DOHH2 (cell line): ENCODE measurements at regions not wholly inside any gene's neighbourhood (a gene's known extent, or its start where the extent isn't known, plus 50 kb on each side); places are given as distances from the start of the nearest gene placed in this dataset.

Experiments
- H3F3A ChIP-seq: fragments of 200-600 bp; sonication (generic), shearing (Covaris generic); 2 replicates; pipeline ENCODE4 v1.6.0; 2016; ENCODE audit warnings: antibody characterized with exemption, mild to moderate bottlenecking; ENCODE audit not compliant: control insufficient read depth, insufficient read depth
- H3K27ac ChIP-seq: fragments of 200-600 bp; sonication (generic); 2 replicates; pipeline ENCODE4 v1.5.1; 2014; ENCODE audit warnings: low read depth, mild to moderate bottlenecking, low read length, moderate library complexity
- H3K27me3 ChIP-seq: fragments of 200-600 bp; sonication (generic); 2 replicates; pipeline ENCODE4 v1.6.1; 2014; ENCODE audit warnings: mild to moderate bottlenecking, low read length, mixed read lengths; ENCODE audit not compliant: control insufficient read depth
- H3K36me3 ChIP-seq: fragments of 200-600 bp; sonication (generic); 2 replicates; pipeline ENCODE4 v1.6.1; 2014; ENCODE audit warnings: mild to moderate bottlenecking, low read length, moderate library complexity, mixed read lengths; ENCODE audit not compliant: control insufficient read depth
- H3K4me1 ChIP-seq: fragments of 200-600 bp; sonication (generic); 2 replicates; pipeline ENCODE4 v1.6.1; 2014; ENCODE audit warnings: mild to moderate bottlenecking, low read length, mixed read lengths; ENCODE audit not compliant: control insufficient read depth
- H3K4me2 ChIP-seq: fragments of 200-600 bp; sonication (generic); 2 replicates; pipeline ENCODE4 v1.6.0; 2014; ENCODE audit warnings: mild to moderate bottlenecking, low read length, moderate library complexity
- H3K4me3 ChIP-seq: fragments of 200-600 bp; sonication (generic); 2 replicates; pipeline ENCODE4 v1.5.1; 2014; ENCODE audit warnings: mild to moderate bottlenecking, low read length, mixed read lengths
- H3K79me2 ChIP-seq: fragments of 200-600 bp; sonication (generic); 2 replicates; pipeline ENCODE4 v1.6.1; 2014; ENCODE audit warnings: mild to moderate bottlenecking, low read length, mixed read lengths; ENCODE audit not compliant: control insufficient read depth
- H3K9me2 ChIP-seq: fragments of 200-600 bp; sonication (generic); replicated peaks from 2 replicates; pipeline ENCODE4 v1.6.1; 2014; ENCODE audit warnings: mild to moderate bottlenecking, low read length, mixed read lengths; ENCODE audit not compliant: control insufficient read depth
- H3K9me3 ChIP-seq: fragments of 200-600 bp; sonication (generic); 2 replicates; pipeline ENCODE4 v1.6.1; 2014; ENCODE audit warnings: antibody characterized with exemption, low read length, mixed read lengths; ENCODE audit not compliant: control insufficient read depth, insufficient read depth
- H4K20me1 ChIP-seq: fragments of 200-600 bp; sonication (generic); 2 replicates; pipeline ENCODE4 v1.6.0; 2014; ENCODE audit warnings: low read depth, mild to moderate bottlenecking, antibody characterized with exemption, low read length, moderate library complexity; ENCODE audit not compliant: control insufficient read depth, insufficient read depth
- EZH2phosphoT487 ChIP-seq: fragments of 200-600 bp; sonication (generic); IDR thresholded peaks from 2 replicates; pipeline ENCODE4 v1.6.1; 2017; ENCODE audit warnings: borderline replicate concordance, mild to moderate bottlenecking, antibody characterized with exemption, low read length, moderate library complexity, mixed read lengths
- TF ChIP-seq, protein P1 (sequence below): fragments of 200-600 bp; sonication (generic); IDR thresholded peaks from one replicate; pipeline ENCODE4 v1.5.1; 2014; ENCODE audit warnings: antibody characterized with exemption, mild to moderate bottlenecking, low read depth, low read length; ENCODE audit not compliant: poor library complexity, severe bottlenecking

DNA sequence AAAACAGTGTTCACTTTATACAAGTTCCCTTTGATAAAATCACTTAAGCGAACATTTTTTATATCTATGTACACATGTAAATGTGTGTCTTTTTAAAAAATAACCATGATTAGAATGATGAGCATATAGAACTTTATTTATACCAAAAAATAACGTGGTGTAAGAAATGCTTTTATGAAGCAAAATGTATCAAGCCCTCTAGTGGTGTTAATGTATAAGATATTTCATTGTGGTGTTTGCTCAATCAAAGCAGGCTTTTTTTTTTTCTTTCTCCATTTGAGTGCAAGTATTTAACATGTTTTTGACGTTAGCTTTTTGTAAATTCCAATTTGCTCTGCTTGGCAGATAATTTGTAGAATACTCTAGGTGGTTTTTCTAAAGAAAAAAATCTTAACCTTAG lies 2092.4 kb upstream of the TENM3 start:
- Histone ChIP-seq H3K27ac (no peak overlapping the region), H3K4me1 (peaks cover 36% of the 10 kb centered on the region), H3K4me2 (no peak overlapping the region), H3K9me2 (no peaks in the 10 kb centered on the region), H3F3A (no peaks in the 10 kb centered on the region), H3K9me3 (no peaks in the 10 kb centered on the region), H3K36me3 (no peaks in the 10 kb centered on the region), H3K79me2 (no peaks in the 10 kb centered on the region), H4K20me1 (no peaks in the 10 kb centered on the region), H3K27me3 (no peaks in the 10 kb centered on the region), H3K4me3 (no peak overlapping the region)
- TF ChIP-seq, protein P1, sequence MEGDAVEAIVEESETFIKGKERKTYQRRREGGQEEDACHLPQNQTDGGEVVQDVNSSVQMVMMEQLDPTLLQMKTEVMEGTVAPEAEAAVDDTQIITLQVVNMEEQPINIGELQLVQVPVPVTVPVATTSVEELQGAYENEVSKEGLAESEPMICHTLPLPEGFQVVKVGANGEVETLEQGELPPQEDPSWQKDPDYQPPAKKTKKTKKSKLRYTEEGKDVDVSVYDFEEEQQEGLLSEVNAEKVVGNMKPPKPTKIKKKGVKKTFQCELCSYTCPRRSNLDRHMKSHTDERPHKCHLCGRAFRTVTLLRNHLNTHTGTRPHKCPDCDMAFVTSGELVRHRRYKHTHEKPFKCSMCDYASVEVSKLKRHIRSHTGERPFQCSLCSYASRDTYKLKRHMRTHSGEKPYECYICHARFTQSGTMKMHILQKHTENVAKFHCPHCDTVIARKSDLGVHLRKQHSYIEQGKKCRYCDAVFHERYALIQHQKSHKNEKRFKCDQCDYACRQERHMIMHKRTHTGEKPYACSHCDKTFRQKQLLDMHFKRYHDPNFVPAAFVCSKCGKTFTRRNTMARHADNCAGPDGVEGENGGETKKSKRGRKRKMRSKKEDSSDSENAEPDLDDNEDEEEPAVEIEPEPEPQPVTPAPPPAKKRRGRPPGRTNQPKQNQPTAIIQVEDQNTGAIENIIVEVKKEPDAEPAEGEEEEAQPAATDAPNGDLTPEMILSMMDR = peak; percentile 67
- no peak for TF ChIP-seq EZH2phosphoT487

DNA sequence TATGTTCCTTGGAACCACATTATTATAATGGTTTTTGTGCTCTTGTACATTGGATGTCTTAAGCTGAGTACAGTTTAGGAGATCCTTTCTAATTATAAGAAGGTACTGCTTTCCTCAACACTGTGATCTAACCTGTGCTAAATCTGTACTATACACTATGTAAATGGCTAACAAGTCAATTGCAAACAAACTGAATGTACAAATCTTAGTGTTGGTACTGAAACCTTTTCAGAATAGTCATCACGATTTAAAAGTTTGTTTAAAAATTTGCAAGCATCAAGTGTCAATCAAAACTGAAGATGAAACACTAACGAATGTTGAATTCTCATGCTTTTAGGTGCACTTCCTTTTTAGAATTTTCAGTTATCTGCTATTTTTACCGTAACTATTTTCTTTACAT lies 2090.4 kb upstream of the TENM3 start:
- Histone ChIP-seq H3K4me1 (peaks cover 53% of the 10 kb centered on the region), H4K20me1 (no peaks in the 10 kb centered on the region), H3K79me2 (no peaks in the 10 kb centered on the region), H3K36me3 (no peaks in the 10 kb centered on the region), H3K27me3 (no peaks in the 10 kb centered on the region), H3K4me2 (peak overlapping the region; percentile 64), H3K27ac (peak overlapping the region; percentile 50), H3K4me3 (peak overlapping the region; percentile 42), H3K9me2 (no peaks in the 10 kb centered on the region), H3K9me3 (no peaks in the 10 kb centered on the region), H3F3A (no peaks in the 10 kb centered on the region)
- TF ChIP-seq, protein P1 = no peak
- TF ChIP-seq EZH2phosphoT487 = no peak

DNA sequence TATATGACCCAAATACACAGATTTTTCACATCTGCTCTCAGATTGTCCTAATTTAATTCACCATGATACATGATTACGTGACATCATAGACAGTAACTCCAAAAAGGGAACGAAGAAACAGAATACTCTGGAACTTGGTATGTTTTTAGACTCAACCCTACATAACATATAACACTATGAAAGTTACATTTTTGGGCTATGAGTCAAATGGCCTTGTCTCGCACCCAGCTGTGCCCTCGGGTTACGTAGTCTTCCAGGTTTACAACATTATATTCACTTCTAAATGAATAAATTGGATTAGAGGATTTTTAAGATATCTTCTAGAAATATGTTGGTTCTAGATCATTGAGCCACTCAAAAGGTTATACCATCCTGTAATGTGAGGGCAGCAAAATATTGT lies 2089.6 kb upstream of the TENM3 start:
- H3K27ac ChIP-seq = peak overlapping the region; percentile 20; the same call in 1 of the 2 replicates

More for the DNA sequence above, 2089.6 kb upstream of the TENM3 start:
- H3K4me2 ChIP-seq = no peak overlapping the region
- H3F3A ChIP-seq = no peaks in the 10 kb centered on the region
- no peak overlapping the region for H3K4me3 ChIP-seq
- H3K9me2 ChIP-seq = no peaks in the 10 kb centered on the region
- TF ChIP-seq, protein P1 = no peak
- no peak for TF ChIP-seq EZH2phosphoT487
- H3K4me1 ChIP-seq = peaks cover 53% of the 10 kb centered on the region
- no peaks in the 10 kb centered on the region for H3K9me3 ChIP-seq
- H3K79me2 ChIP-seq = no peaks in the 10 kb centered on the region
- no peaks in the 10 kb centered on the region for H3K27me3 ChIP-seq
- no peaks in the 10 kb centered on the region for H3K36me3 ChIP-seq
- H4K20me1 ChIP-seq = no peaks in the 10 kb centered on the region
